Activated CD8-positive, alpha-beta T cell treated with anti-CD3 and anti-CD28 coated beads, Interleukin-2, amount 10 ng/mL, durations not matched to agents 7 days and 5 days (primary cell): ENCODE measurements at regions not wholly inside any gene's neighbourhood (a gene's known extent, or its start where the extent isn't known, plus 50 kb on each side); places are given as distances from the start of the nearest gene placed in this dataset.

Experiments used
- ATAC-seq: fragments of 150-1000 bp; cut with Tn5 transposase; one replicate; pipeline ENCODE4 v1.10.0; 2021; ENCODE audit warnings: moderate library complexity
- CTCF ChIA-PET: fragments of 350-600 bp; sonication (Branson Sonifier 250); formaldehyde crosslinking; loops from one replicate; lab custom pipeline; 2021; ENCODE audit warnings: antibody characterized with exemption; lab: Charles Lee
- POLR2A ChIA-PET: fragments of 350-600 bp; sonication (Branson Sonifier 250); formaldehyde crosslinking; loops from one replicate; lab custom pipeline; 2021; ENCODE audit warnings: antibody characterized with exemption; lab: Charles Lee
- DNase-seq: peaks from one replicate; pipeline ENCODE4 v3.0.0-alpha.2; 2020
- H3K27ac Mint-ChIP-seq: one replicate; pipeline ENCODE4 v1.8.0; 2021; ENCODE audit warnings: mild to moderate bottlenecking, mixed read lengths
- H3K27me3 Mint-ChIP-seq: one replicate; pipeline ENCODE4 v1.8.0; 2021; ENCODE audit warnings: low read depth, mixed read lengths
- H3K36me3 Mint-ChIP-seq: one replicate; pipeline ENCODE4 v1.8.0; 2021; ENCODE audit warnings: low read depth, mixed read lengths
- H3K4me1 Mint-ChIP-seq: one replicate; pipeline ENCODE4 v1.8.0; 2021; ENCODE audit warnings: low read depth, mixed read lengths
- H3K4me3 Mint-ChIP-seq: one replicate; pipeline ENCODE4 v1.8.0; 2021; ENCODE audit warnings: mild to moderate bottlenecking, mixed read lengths
- H3K9me3 Mint-ChIP-seq: one replicate; pipeline ENCODE4 v1.8.0; 2022; ENCODE audit warnings: mixed read lengths; ENCODE audit not compliant: insufficient read depth

DNA sequence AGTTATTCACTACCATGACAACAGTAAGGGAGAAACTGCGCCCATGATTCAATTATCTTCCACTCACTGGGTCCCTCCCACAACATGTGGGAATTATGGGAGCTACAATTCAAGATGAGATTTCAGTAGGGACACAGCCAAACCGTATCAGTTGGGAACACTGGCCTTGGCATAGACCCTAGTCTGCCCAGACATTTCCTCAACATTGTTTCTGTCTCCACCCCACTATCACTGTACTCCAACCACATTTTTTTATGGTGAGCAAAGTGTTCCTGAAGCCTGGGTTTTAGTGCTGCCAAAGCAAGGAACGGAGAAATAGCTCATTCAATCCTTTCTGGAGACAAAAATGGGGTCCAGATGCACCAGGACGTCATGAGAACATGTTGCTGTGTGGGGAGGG is 122.6 kb upstream of the CCDC179 start:
- no peak overlapping the region for H3K4me3 Mint-ChIP-seq
- no peaks in the 10 kb centered on the region for H3K36me3 Mint-ChIP-seq
- DNase-seq (no peak), ATAC-seq (no peak)
- ChIA-PET CTCF (no interaction called here), POLR2A (no interaction called here)
- no peaks in the 10 kb centered on the region for H3K27me3 Mint-ChIP-seq
- H3K9me3 Mint-ChIP-seq, result peaks cover 25% of the 10 kb centered on the region
- H3K4me1 Mint-ChIP-seq, result no peaks in the 10 kb centered on the region
- no peak overlapping the region for H3K27ac Mint-ChIP-seq

DNA sequence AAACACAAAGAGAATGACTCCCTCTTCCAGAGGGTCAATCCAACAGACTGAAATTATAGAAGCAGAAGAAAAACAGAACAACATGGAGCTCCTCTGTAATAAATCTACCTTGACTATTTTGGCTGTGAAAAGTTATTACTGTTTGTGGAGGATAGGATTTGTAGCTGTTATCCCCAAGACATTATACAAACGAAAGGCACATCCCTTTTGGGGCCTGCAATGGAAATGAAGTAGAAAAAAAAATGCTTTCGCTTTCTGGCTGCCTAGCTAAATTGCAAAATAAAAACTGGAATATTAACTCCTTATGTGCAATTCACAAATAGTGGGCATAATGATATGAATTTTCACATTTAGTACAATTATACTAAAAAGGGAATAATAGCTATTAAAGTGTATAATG is 123.8 kb upstream of the CCDC179 start:
- ChIA-PET POLR2A (no interaction called here), CTCF (no interaction called here)
- Mint-ChIP-seq H3K27ac (no peak overlapping the region), H3K9me3 (peaks cover 25% of the 10 kb centered on the region), H3K27me3 (no peaks in the 10 kb centered on the region), H3K4me3 (no peak overlapping the region), H3K36me3 (no peaks in the 10 kb centered on the region), H3K4me1 (no peaks in the 10 kb centered on the region)
- DNase-seq (no peak), ATAC-seq (no peak)

DNA sequence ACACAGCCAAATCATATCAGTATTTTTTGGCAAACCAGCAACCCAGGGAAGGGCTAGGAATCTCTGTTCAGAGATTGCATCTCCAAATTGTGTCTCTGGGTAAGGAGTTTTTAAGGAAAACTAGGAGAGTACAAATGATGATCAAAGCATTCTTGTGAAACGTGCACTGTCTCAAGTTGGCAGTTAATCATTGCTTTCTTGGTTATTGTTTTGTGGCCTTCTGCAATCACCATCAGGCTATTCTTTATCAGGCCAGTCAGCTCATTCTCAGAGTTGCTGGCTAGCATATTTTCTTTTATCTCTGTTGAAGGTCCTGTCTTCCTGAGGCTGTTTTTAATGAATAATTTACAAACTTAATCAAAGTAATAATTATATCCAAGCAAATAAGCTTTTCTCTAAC is 129.1 kb upstream of the CCDC179 start:
- Mint-ChIP-seq H3K27ac (no peak overlapping the region), H3K4me1 (no peaks in the 10 kb centered on the region), H3K36me3 (no peaks in the 10 kb centered on the region), H3K9me3 (peaks cover 5% of the 10 kb centered on the region), H3K4me3 (no peak overlapping the region), H3K27me3 (no peaks in the 10 kb centered on the region)
- DNase-seq (no peak), ATAC-seq (no peak)
- POLR2A ChIA-PET, result no interaction called here
- CTCF ChIA-PET, result no interaction called here

DNA sequence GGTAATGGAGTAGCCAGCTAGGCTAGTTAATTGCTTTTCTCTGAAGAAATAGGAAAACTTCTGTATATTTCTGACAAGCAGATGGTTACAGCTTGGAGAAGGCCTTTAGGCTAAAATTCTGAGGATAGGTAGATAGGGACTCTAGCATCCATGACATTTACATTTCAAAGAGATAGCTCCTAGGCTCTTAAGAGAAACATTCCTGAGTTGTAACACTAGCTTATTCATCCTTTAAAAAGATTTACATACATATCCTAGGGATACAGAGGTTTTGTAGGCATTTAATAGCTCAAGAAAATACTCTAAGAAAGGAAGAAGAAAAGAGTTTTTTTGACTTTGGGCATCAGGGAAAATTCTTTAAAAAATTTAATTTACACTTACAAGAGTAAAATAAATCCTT is 130.9 kb upstream of the CCDC179 start:
- Mint-ChIP-seq H3K9me3 (peaks cover 5% of the 10 kb centered on the region), H3K4me1 (no peaks in the 10 kb centered on the region), H3K36me3 (no peaks in the 10 kb centered on the region), H3K27me3 (no peaks in the 10 kb centered on the region), H3K4me3 (no peak overlapping the region), H3K27ac (no peak overlapping the region)
- ChIA-PET POLR2A (no interaction called here), CTCF (no interaction called here)
- ATAC-seq, result no peak
- no peak for DNase-seq

DNA sequence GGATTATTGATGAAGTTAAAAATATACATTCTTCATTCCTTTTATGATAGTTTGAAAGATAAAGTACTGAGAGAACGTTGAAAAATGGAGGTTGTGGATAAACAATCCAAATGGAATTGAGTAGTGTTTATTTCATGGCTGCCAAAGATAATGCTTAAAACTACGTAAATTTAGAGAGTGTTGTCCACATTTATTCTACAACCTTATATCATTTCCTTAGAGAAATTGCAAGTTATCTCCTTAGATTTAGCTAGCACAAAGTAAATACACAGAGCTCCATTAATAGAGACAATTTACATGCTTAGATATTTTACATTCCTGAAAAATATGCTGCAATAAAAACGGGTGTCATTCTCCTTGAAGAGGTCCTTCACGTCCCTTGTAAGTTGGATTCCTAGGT is 146.5 kb upstream of the CCDC179 start:
- POLR2A ChIA-PET, result no interaction called here

DNA sequence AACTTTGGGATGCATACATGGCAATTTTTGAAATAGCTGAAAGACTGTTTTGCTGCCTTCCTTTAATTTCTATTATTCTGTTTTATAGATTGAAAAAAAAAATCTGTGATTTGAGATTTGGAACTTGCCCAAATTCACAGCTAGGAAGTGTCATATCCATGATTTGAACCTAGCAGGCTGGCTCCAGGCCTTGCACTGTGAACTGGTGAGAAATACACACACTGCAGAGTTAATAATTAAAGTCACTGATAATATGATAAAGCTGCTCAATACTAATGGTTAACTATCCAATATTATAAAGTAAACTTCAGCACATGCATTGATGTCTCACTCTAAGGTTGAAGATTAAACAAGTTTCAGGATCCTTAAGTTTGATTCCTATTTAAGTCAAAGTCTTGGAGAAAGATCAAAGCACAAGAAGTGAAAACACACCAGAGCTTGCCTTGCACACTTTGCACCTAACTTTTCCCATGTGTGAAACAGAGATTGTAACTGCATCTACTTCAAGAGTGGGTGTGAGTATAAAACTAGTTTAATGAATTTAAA is 150.6 kb upstream of the CCDC179 start:
- H3K9me3 Mint-ChIP-seq, result no peaks in the 10 kb centered on the region
- H3K27me3 Mint-ChIP-seq, result no peaks in the 10 kb centered on the region
- H3K36me3 Mint-ChIP-seq, result no peaks in the 10 kb centered on the region
- DNase-seq (no peak), ATAC-seq (no peak)
- H3K4me3 Mint-ChIP-seq, result no peak overlapping the region
- ChIA-PET CTCF (no interaction called here), POLR2A (no interaction called here)
- H3K27ac Mint-ChIP-seq, result no peak overlapping the region
- no peaks in the 10 kb centered on the region for H3K4me1 Mint-ChIP-seq

More for the DNA sequence above, 146.5 kb upstream of the CCDC179 start:
- Mint-ChIP-seq H3K9me3 (peaks cover 11% of the 10 kb centered on the region), H3K27me3 (no peaks in the 10 kb centered on the region), H3K36me3 (no peaks in the 10 kb centered on the region), H3K4me3 (no peak overlapping the region), H3K4me1 (no peaks in the 10 kb centered on the region), H3K27ac (no peak overlapping the region)
- ATAC-seq (no peak), DNase-seq (no peak)
- CTCF ChIA-PET, result no interaction called here

DNA sequence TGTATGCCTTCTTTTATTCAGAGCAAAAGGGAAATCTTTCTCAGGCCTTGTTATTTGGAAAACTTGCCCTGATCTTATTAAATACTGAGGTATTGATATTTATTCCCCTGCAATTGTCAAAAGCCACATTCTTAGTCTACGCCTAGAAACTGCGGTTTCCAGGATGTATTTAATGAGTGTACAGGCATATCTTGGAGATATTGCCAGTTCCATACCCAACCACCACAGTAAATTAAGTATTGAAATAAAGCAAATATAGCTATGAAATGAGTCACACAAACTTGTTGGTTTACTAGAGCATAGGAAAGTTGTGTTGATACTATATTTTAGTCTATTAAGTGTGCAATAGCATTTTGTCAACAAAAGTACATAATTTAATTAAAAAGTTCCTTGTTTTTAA is 152.7 kb upstream of the CCDC179 start:
- Mint-ChIP-seq H3K36me3 (no peaks in the 10 kb centered on the region), H3K9me3 (no peaks in the 10 kb centered on the region), H3K27me3 (no peaks in the 10 kb centered on the region), H3K27ac (no peak overlapping the region), H3K4me1 (no peaks in the 10 kb centered on the region), H3K4me3 (no peak overlapping the region)
- ChIA-PET CTCF (no interaction called here), POLR2A (no interaction called here)
- no peak for DNase-seq
- no peak for ATAC-seq

DNA sequence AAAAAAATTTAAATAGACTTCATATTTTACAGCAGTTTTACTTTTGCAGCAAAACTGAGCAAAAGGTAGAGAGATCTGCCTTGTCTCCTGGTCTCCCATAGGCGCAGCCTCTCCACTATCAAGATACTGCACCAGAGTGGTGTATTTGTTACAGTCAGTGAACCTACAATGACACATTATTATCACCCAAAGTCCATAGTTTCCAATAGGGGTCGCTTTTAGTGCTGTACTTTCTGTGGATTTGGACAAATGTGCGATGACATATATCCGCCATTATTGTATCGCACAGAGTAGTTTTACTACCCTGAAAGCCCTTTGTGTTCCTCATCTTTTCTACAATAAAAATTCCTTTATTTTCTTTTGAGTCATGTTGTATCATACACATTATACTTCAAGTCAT is 153.2 kb upstream of the CCDC179 start:
- no peak overlapping the region for H3K27ac Mint-ChIP-seq
- no peak for DNase-seq
- H3K36me3 Mint-ChIP-seq, result no peaks in the 10 kb centered on the region
- no peaks in the 10 kb centered on the region for H3K27me3 Mint-ChIP-seq
- ATAC-seq, result no peak
- no peaks in the 10 kb centered on the region for H3K4me1 Mint-ChIP-seq
- no peak overlapping the region for H3K4me3 Mint-ChIP-seq
- ChIA-PET POLR2A (no interaction called here), CTCF (no interaction called here)
- no peaks in the 10 kb centered on the region for H3K9me3 Mint-ChIP-seq

DNA sequence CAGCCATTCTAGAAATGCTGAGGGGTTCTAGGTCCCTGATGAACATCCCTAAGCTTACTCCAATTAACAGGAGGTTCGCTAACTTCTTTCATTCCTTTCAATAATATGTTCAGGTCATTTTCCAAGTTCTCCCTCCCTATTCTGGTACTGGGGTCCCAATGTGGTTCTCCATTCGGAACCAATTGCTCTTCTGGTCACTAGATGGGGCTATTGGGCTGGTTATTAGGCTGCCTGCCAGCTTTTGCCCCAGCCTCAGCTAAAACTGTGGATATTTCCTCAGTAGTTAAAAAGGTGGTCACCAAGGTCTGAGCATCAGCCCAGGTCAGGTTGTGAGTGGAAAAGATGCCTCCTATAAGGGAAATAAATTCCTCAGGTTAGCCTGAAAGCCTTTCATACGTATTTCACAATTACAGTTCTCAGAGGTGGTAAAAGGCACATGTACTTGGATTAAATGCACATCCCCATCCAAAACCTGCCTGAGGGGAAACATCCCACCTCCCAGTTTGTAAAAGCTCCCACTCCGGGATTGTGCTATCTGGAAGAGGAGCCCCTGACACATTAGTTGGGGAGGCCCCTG is 161.1 kb upstream of the CCDC179 start:
- no peaks in the 10 kb centered on the region for H3K9me3 Mint-ChIP-seq
- ChIA-PET POLR2A (no interaction called here), CTCF (interaction anchor here (0.7 to 1.3 kb wide), 4 partner anchors 13 to 21 kb away, joined by 3 read pairs; no protein-coding TSS in a partner anchor)
- no peak overlapping the region for H3K27ac Mint-ChIP-seq
- ATAC-seq, result no peak
- no peaks in the 10 kb centered on the region for H3K4me1 Mint-ChIP-seq
- DNase-seq, result no peak
- H3K27me3 Mint-ChIP-seq, result no peaks in the 10 kb centered on the region
- H3K36me3 Mint-ChIP-seq, result no peaks in the 10 kb centered on the region
- no peak overlapping the region for H3K4me3 Mint-ChIP-seq

DNA sequence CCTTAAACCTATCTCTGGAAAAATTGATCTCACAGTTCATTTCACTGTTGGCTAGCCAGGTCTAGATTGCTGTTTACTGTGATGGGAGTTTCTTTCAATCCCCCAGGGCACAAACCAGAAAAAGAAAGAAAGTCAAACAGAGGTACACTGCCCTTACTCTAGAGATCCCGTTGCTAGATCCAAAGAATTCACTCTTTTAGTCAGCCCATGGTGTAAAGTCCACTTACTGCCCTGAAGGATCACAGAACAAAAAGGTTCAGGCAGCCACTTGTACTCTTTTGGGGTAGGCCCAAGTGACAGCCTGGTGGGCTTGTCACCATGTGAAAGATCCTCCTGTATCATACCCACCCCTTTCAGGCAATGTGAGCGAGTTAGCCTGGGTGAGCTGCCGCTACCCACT is 162.6 kb upstream of the CCDC179 start:
- Mint-ChIP-seq H3K27me3 (no peaks in the 10 kb centered on the region), H3K27ac (no peak overlapping the region), H3K4me1 (no peaks in the 10 kb centered on the region), H3K9me3 (no peaks in the 10 kb centered on the region), H3K36me3 (no peaks in the 10 kb centered on the region), H3K4me3 (no peak overlapping the region)
- POLR2A ChIA-PET, result no interaction called here
- ATAC-seq (no peak), DNase-seq (no peak)
- CTCF ChIA-PET, result no interaction called here

DNA sequence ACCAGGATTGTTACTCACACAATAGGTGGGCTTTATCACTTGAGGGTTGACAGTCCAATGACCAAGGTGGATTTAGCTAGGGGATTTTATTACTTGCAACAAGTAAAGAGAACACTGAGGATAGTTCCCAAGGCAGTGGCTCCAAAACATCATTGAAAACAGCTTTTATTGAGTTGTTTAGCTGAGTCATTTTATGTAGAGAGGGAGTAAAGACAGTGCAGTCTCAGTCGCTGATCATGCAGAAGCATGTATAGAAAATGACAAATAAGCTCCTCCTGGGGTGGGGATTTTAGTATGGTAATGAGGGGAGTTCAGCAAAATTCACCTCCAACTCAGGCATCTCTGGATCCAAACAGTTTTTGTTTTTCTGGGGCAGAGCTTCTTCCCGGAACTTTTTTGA is 163.0 kb upstream of the CCDC179 start:
- Mint-ChIP-seq H3K9me3 (no peaks in the 10 kb centered on the region), H3K27ac (no peak overlapping the region), H3K36me3 (no peaks in the 10 kb centered on the region), H3K4me3 (no peak overlapping the region), H3K27me3 (no peaks in the 10 kb centered on the region), H3K4me1 (no peaks in the 10 kb centered on the region)
- no peak for ATAC-seq
- ChIA-PET CTCF (no interaction called here), POLR2A (no interaction called here)
- no peak for DNase-seq

DNA sequence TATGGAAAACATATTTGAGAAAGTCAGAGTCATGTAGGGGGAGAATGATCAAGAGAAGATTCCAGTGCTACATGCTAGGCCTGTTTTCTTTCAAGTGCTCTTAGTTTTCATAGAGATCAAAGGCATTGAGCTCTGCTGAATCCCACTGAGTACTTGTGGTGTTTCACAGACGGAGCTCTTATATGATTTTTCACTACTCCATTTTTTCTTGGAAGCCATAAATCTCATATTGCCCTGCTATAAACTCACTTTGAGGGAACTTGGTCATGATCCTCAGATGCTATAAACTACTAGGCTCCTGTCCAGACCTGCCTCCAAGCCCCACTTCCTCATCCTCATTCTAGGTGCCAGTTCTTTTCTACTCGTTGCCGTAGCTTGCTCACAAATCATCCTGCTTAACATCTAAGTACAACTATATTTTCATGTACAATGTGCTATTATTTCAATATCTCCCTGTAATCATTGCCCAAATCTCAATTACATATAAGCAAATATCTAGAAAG is 180.8 kb upstream of the CCDC179 start:
- ChIA-PET CTCF (no interaction called here), POLR2A (no interaction called here)
- Mint-ChIP-seq H3K27me3 (no peaks in the 10 kb centered on the region), H3K4me3 (no peak overlapping the region), H3K36me3 (no peaks in the 10 kb centered on the region), H3K27ac (no peak overlapping the region), H3K9me3 (no peaks in the 10 kb centered on the region), H3K4me1 (no peaks in the 10 kb centered on the region)
- DNase-seq (no peak), ATAC-seq (no peak)

DNA sequence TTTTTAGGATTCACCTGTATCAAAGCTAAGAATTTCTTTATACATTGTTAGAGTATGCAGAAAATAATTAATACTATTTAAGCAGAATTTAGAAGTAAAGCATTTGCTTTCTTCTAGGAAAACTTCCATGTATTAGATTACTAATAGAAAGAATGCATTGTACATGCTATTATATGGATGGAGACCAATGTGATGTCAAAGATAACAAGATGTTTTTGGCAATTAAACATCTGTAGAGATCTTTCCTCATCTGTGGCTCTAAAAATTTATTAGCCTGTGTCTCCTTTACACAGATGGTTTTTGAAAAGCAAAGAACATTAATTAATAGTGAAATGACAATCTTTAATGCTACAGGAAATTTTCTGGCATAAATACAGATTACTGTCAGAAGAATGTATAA is 198.4 kb upstream of the CCDC179 start:
- Mint-ChIP-seq H3K27me3 (no peaks in the 10 kb centered on the region), H3K4me3 (no peak overlapping the region), H3K4me1 (no peaks in the 10 kb centered on the region), H3K36me3 (no peaks in the 10 kb centered on the region), H3K27ac (no peak overlapping the region), H3K9me3 (no peaks in the 10 kb centered on the region)
- ChIA-PET POLR2A (no interaction called here), CTCF (no interaction called here)
- ATAC-seq (no peak), DNase-seq (no peak)
